Suprapubic skin (tissue), 4 donors: ENCODE measurements at regions not wholly inside any gene's neighbourhood (a gene's known extent, or its start where the extent isn't known, plus 50 kb on each side); places are given as distances from the start of the nearest gene placed in this dataset.

Experiments used
- CTCF ChIP-seq, 2 donors: fragments of 200-600 bp in 1 of 2; fragments of 450-650 bp in 1 of 2; sonication (generic) in 1 of 2; IDR thresholded peaks; one replicate each; pipeline ENCODE4 v1.5.1; 2016 to 2019; ENCODE audit warnings: antibody characterized with exemption in 2 of 2, mild to moderate bottlenecking in 1 of 2, moderate library complexity in 1 of 2
- EP300 ChIP-seq: sonication (generic); formaldehyde crosslinking; IDR thresholded peaks from one replicate; pipeline ENCODE4 v1.6.1; 2017; ENCODE audit warnings: antibody characterized with exemption
- POLR2A ChIP-seq, 2 donors: fragments of 450-650 bp; IDR thresholded peaks; one replicate each; pipeline ENCODE4 v1.6.1; 2017; ENCODE audit warnings: antibody characterized with exemption in 2 of 2, mild to moderate bottlenecking in 2 of 2, moderate library complexity in 2 of 2
- POLR2AphosphoS5 ChIP-seq, 3 donors: sonication (generic); formaldehyde crosslinking; IDR thresholded peaks; one replicate each; pipeline ENCODE4 v1.6.1; 2017; ENCODE audit warnings: antibody characterized with exemption in 3 of 3

- TF ChIP-seq CTCF (IDR thresholded peaks at IDR 0.05): no peak
- no peak for TF ChIP-seq POLR2A (IDR thresholded peaks at IDR 0.05)
- no peak for TF ChIP-seq POLR2AphosphoS5 (IDR thresholded peaks at IDR 0.05)
- TF ChIP-seq EP300: no peak
Observed at GRCh38 chr20:58127701-58128111, 100.7 kb downstream of the ANKRD60 start.
